Endothelial cell of hepatic sinusoid (primary cell): ENCODE measurements at regions not wholly inside any gene's neighbourhood (a gene's known extent, or its start where the extent isn't known, plus 50 kb on each side); places are given as distances from the start of the nearest gene placed in this dataset.
"Not testable (repeated sequence)": the region's sequence is repeated elsewhere in the genome, so short reads cannot be mapped to it uniquely, and the experiment has no call there.

Source experiments
- in situ Hi-C: cut with HindIII; loops from 2 replicates; pipeline ENCODE4 v1.10.0; 2017; ENCODE audit warnings: low sequenced_read_pairs

DNA sequence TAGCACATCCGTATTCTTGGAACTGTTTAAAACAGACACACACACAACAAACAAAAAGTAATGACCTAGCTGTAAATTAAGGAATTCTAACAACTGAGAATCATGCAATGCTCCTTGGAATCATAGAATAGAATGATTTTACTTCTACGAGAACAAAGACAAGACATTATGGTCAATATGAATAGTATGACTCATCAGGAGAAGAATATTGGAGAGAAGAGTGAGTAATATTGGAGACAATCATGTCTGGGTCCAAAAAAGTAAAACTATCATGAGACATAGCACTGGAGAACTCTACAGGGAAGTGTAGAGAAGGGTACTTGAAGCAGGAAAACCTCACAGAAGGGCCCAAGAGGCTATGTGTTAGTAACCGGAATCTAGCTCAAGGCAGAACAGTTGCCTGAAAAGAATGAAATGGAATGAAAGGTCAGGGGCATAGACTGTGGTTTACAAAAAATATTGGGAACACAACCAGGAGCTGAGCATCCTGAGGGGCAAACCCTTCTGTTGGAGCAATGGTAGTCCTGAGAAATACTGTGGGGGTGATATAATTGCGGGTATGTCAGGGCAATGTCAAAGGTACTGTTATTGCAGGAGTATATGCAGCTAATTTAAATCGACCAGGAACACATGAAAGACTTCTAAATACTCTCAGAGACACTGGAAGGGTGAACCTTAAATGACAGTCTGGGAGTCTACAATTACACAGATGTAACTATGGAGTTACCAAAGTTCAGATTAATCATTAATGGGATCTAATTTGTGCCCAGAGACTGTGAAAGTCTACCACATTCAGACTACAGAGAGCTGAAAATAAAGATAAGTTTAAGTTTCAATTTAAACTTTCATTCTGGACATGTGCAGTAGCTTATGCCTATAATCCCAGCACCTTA, 201.2 kb downstream of the BCHE start:
- in situ Hi-C loops: no loop called here

DNA sequence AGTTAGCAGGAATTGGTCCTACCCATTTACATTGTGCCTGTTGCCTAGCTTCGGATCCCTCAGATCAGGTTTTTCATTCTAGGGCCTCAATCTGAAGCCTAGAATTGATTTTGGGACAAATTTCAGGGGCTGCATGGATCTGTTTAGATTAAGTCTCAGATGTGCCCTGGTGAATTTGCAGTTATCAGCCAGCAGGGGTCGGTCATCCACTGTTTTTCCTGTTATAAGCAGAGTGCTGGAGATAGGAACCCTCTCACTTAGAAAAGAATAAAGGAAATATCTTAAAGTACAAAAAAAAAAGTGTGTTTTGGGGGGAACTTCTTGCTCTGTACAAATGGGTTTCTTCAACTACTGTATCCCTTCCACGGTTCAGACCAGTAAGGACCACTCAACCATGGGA, 212.5 kb downstream of the BCHE start:
- in situ Hi-C loops: no loop called here

- in situ Hi-C loops: no loop called here
Measured at GRCh38 chr3:165622356-165622755, 214.9 kb downstream of the BCHE start.

DNA sequence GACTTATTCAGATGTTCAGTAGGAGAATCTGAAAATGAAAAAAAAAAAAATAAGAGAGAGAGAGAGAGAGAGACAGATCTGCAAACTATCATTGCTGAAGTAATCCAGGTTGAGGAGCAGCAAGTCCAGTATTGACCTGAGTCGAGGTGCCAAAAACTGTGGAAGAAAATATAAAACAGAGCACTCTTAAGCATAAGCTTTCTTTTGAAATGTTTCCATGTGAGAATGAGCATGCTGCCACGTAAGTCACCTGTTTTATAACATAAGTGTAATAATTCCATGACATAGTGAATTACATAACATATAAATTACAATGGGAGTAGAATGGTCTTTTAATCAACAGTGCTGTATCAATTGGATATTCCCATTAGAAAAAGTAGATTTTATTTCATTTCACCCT, 218.2 kb downstream of the BCHE start:
- in situ Hi-C loops: no loop called here

DNA sequence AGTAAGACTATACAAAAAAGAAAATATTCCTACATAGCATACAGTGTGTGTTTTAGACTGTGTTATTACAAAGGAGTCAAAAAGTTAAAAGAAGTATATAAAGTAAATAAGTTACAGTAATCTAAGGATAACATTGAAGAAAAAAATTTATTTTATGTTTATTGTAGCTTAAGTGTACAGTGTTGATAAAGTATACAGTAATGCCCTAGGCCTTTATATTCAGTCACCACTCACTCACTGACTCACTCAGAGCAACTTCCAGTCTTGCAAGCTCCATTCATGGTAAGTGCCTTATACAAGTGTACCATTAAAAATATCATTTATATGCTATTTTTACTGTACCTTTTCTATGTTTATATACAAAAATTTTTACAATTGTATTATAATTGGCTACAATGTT, 220.1 kb downstream of the BCHE start:
- in situ Hi-C loops: no loop called here

DNA sequence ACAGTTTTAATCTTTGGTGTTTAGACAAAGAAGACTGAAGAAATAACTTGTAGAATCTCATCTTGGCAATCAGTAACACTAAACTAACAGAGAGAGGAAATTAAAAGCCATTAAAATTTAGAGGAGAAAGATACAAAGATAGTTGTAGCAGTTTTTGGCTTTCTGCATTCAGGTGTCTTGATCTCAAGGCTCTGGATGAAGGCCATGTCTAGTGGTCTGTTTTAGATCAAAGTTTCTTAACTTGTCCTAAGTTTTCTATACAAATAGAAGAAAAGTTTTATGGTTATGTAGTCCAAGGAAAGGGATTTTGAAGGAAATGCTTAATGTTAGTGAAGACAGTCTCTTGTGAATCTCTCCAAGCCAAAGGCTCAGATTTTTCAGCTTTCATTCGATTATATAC, 222.9 kb downstream of the BCHE start:
- in situ Hi-C loops: no loop called here

DNA sequence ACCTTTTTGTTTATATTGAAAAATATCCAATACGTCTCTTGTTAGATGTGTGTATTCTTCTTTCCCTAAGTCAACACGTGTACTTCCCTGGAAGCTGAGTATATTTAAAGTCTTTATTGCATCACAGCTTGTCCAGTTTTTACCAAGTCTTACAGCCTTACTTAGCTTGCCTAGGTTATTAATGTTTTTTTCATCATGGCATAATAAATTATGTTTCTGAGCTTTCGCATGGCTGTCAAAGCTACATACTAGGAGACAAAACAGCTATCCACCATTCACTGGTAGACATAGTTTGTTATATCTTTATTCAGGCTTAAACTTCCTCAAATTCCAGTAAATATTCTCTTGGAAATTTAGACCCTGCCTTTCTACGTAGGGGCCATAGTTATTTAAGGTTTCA, 224.2 kb downstream of the BCHE start:
- in situ Hi-C loops: no loop called here

DNA sequence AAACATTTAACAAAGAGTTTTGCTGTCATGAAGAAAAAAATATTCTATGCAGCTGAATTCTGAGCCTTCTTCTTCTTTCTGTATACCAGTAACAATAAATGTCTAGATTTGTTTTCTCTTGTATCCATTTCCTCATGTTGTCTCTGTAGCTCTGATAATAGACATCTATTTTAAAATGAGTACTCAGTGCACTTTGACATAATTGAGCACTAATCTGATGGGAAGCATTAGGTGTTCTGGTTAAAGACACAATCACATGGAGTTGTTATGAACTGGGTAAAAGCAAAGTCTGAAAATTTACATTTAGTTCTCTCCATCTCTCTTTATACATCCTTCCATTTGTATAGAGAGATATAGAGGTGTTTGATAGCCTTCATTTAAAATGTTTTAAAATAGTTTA, 230.0 kb downstream of the BCHE start:
- in situ Hi-C loops: no loop called here

DNA sequence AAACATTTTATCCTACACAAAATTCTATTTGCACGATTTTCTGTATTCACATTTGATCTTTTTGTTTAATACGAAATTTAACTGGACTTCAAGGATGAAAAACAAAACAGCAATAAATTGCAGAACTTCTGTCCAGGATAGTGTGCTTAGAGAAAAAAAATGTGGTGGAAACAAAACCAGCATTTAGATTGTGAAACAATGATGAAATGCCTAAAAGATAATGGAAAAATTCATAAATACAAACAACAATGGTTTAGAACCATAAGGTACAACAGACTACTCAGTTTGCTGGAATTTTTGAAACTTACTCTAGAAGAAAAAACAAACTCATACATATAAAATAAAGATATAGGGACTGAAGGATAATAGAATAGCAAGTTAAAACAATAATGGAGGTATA, 234.0 kb downstream of the BCHE start:
- in situ Hi-C loops: no loop called here

DNA sequence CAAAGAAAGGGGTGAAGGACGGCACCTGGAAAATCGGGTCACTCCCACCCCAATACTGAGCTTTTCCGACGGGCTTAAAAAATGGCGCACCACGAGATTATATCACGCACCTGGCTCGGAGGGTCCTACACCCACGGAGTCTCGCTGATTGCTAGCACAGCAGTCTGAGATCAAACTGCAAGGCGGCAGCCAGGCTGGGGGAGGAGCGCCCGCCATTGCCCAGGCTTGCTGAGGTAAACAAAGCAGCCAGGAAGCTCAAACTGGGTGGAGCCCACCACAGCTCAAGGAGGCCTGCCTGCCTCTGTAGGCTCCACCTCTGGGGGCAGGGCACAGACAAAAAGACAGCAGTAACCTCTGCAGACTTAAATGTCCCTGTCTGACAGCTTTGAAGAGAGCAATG, 264.7 kb downstream of the BCHE start:
- in situ Hi-C loops: not testable (repeated sequence)

DNA sequence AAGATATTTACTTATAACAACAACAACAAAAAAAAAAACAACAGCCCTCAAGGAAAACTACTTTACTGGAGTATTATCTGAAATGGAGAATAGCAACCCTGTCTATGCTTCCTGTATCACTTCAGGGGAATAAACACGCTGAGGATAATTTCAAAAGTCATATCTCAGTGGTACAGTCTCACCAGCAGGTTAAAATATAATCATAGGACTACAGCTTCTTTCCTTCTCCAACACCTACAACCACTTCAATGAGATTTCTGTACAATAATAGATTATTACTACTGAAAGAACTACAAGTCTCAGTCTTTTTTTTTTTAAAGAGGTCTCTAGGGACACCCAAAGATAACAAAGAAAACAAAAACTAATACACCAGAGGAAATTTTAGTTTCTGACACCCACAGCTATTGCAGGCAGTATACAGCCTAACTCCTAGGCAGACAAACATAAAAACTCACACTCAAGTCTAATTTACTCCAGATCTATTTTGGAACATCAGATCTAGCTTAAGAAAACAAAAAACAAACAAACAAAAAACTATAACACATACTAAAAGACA, 268.2 kb downstream of the BCHE start:
- in situ Hi-C loops: loop anchor here (10.0 kb wide), 1 partner anchor 186 kb away; no protein-coding TSS in a partner anchor

- in situ Hi-C loops: no loop called here
Measured at GRCh38 chr3:165555785-165556184, 281.4 kb downstream of the BCHE start.

GRCh38 chr3:165553371-165553770, 283.9 kb downstream of the BCHE start:
- in situ Hi-C loops: no loop called here

DNA sequence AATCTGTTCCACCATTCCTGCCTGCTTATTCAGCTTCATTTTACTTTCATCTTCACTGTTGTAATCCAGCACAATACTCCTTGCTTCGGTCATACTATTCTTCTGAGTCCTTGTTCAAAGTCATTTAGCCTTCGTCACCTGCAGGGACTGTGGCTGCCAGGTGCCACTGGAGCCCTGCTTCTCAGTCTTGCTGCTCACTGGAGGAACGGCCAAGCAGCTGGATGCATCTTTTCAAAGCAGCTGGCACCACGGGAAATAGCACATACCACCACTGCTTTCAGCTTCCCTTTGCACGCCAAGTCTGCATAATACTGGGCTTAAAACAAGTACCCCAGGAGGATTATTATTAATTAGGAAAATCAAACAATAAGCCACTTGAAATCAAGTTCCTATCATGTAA, 287.6 kb downstream of the BCHE start:
- in situ Hi-C loops: no loop called here

GRCh38 chr3:165549037-165549436, 288.2 kb downstream of the BCHE start:
- in situ Hi-C loops: no loop called here

DNA sequence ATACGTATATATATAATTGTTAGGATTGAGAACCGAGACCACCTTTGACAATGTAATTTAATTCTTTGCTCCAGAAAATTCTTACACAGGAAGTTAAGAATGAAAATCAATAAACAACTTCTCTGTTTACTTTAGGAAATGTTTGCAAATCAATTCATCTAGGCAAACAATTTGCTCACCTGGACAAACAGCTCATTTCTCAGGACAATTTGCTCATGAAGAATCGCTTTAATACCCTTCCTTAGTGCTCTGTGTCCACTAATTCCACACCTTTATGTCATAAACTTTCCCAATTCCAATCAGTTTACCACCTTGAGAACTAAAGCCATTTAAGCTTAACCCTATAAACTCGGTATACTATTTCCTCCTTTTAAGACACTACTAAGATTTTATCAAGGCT, 292.2 kb downstream of the BCHE start:
- in situ Hi-C loops: no loop called here

- in situ Hi-C loops: no loop called here
Measured at GRCh38 chr3:165544432-165544831, 292.8 kb downstream of the BCHE start.

- in situ Hi-C loops: no loop called here
Measured at GRCh38 chr3:165538166-165538565, 299.1 kb downstream of the BCHE start.

DNA sequence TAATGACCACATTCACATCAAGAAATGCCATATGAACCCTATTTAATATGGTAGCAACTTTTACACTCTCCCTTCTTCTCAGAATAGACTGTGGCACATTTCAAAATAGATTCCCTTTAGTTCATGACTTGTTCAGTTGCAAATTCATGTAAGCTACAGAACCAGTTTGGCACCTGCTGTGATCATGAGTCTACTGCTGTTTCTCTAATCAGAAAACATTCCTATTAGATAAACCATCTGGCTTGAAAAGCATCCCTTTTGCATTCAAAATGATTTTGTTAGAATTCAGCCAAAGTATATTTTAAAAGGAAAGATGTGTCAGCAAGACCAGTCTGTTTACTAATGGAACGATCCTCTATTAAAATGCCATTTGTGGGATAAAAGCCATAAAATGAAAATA, 304.4 kb downstream of the BCHE start:
- in situ Hi-C loops: no loop called here

DNA sequence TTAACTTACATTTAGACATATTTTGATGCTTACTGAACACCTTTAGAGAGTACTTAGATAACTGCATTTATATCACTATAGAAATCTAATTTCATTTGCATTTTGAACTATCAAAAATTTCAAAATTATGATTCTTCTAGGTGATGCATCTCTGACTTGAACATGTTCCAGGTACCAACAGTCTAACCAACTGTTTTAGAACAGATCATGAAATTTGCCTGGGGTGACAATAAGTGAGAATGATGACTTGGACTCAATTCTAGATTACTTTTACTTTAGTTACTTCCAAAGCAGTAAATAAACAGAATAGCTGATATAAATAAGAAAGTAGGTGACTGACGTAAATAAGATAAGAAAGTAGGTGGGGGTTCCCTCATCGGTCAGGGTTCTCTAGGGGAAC, 307.8 kb downstream of the BCHE start:
- in situ Hi-C loops: no loop called here

- in situ Hi-C loops: no loop called here
Measured at GRCh38 chr3:165526367-165526766, 310.9 kb downstream of the BCHE start.

- in situ Hi-C loops: no loop called here
Measured at GRCh38 chr3:165523801-165524200, 313.4 kb downstream of the BCHE start.

DNA sequence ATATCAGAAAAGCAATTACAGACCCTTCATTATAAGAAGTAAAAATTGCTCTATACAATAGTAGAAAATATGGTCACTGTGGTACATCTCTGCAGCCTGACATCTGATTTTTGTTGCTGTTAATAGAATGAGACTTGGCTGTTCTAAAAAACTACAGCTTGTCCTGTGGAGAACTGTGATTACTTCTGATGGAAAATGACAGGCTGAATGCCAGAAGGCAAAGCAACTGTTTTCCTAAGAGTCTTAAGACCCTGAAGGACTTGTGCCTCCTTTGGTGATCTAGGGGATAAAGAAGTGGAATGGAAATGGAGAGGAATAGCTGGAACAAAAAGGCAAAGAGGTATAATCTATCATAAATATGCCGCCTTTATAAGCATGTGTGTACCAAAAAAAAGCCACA, 314.8 kb downstream of the BCHE start:
- in situ Hi-C loops: no loop called here
